ENCODE measurements at regions not wholly inside any gene's neighbourhood (a gene's known extent, or its start where the extent isn't known, plus 50 kb on each side); places are given as distances from the start of the nearest gene placed in this dataset.

DNA sequence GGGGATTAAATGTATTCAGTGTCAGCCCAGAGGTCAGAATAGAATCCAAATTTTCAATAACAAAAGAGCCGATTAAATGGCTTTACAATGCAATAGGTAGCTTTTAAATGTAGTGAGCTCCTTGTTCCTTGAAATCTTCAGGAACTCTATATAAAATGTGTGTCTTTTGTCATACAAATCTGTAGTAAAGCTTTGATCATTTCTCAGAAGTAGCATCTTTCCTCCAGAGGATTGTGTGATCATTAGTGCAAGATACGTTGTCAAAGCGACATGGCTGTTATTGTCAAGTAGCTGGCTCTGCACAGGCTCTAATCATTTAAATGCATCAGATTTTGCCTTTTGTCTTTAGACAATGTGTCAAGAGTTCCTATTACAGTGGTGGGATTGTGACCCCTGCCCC, 116.1 kb upstream of the NAMPT start:
- no peaks in the 10 kb centered on the region for H3K9me3 ChIP-seq
- TF ChIP-seq, protein P1, sequence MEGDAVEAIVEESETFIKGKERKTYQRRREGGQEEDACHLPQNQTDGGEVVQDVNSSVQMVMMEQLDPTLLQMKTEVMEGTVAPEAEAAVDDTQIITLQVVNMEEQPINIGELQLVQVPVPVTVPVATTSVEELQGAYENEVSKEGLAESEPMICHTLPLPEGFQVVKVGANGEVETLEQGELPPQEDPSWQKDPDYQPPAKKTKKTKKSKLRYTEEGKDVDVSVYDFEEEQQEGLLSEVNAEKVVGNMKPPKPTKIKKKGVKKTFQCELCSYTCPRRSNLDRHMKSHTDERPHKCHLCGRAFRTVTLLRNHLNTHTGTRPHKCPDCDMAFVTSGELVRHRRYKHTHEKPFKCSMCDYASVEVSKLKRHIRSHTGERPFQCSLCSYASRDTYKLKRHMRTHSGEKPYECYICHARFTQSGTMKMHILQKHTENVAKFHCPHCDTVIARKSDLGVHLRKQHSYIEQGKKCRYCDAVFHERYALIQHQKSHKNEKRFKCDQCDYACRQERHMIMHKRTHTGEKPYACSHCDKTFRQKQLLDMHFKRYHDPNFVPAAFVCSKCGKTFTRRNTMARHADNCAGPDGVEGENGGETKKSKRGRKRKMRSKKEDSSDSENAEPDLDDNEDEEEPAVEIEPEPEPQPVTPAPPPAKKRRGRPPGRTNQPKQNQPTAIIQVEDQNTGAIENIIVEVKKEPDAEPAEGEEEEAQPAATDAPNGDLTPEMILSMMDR (IDR thresholded peaks at IDR 0.05) = no peak

DNA sequence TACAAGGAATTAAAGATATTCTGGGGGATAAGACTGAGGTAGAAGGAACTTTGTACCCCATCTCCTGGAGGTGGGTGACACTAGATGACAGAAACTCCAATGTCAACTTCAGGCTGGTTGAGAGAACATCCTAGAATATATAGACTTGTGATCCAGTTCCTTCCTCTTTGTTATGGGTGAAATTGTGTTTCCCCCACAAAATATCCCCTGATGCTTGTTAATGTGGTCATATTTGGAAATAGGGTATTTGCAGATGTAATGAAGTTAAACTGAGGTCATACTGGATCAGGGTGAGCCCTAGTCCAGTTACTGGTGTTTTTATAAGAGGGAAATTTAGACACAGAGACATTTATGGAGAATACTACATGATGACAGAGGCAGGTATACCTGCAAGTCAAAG, 114.0 kb upstream of the NAMPT start:
- H3K4me1 ChIP-seq (ENCODE audit: control insufficient read depth in 1 of 2, low read depth in 2 of 2) = no peaks in the 10 kb centered on the region
- no peaks in the 10 kb centered on the region for H3K9me3 ChIP-seq
- no peak for DNase-seq (ENCODE audit: low spot score)
- ATAC-seq (ENCODE audit: insufficient number of reproducible peaks, low FRiP score, low read depth) = no peak
- H3K36me3 ChIP-seq = no peaks in the 10 kb centered on the region
- no peak overlapping the region for H3K27ac ChIP-seq
- TF ChIP-seq, protein P1 (IDR thresholded peaks at IDR 0.05) = no peak
- no peak overlapping the region for H3K4me3 ChIP-seq
- H3K27me3 ChIP-seq (replicated peaks; ENCODE audit: insufficient read depth) = no peaks in the 10 kb centered on the region

More for the DNA sequence above, 116.1 kb upstream of the NAMPT start:
- Histone ChIP-seq H3K4me1 (ENCODE audit: control insufficient read depth in 1 of 2, low read depth in 2 of 2) (no peaks in the 10 kb centered on the region), H3K4me3 (no peak overlapping the region), H3K27ac (no peak overlapping the region), H3K27me3 (replicated peaks; ENCODE audit: insufficient read depth) (no peaks in the 10 kb centered on the region), H3K36me3 (no peaks in the 10 kb centered on the region)
- no peak for ATAC-seq (ENCODE audit: insufficient number of reproducible peaks, low FRiP score, low read depth)
- DNase-seq (ENCODE audit: low spot score) = no peak

DNA sequence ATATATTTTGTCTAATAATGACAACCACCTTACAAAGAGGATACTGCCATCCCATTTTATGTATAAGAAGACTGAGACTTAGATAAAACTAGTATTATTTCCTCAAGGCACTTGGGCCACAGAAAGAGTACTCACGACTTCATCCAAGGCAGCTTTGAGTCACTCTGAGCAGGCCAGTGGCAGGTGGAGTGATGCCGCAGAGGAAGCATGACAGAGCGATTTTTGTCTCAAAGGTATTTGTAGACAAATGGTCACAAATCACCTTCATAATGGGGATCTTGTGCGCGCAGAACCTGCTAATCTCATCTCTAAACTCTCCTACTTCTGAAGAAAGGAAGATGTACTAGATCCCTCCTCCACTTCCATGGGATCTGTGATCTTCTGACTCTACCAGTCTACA, 113.2 kb upstream of the NAMPT start:
- no peak overlapping the region for H3K4me3 ChIP-seq
- H3K27ac ChIP-seq = no peak overlapping the region
- no peak for ATAC-seq (ENCODE audit: insufficient number of reproducible peaks, low FRiP score, low read depth)
- H3K4me1 ChIP-seq (ENCODE audit: control insufficient read depth in 1 of 2, low read depth in 2 of 2) = no peaks in the 10 kb centered on the region
- DNase-seq (ENCODE audit: low spot score) = no peak
- no peaks in the 10 kb centered on the region for H3K9me3 ChIP-seq
- H3K27me3 ChIP-seq (replicated peaks; ENCODE audit: insufficient read depth) = no peaks in the 10 kb centered on the region
- H3K36me3 ChIP-seq = no peaks in the 10 kb centered on the region
- TF ChIP-seq, protein P1 (IDR thresholded peaks at IDR 0.05) = no peak

DNA sequence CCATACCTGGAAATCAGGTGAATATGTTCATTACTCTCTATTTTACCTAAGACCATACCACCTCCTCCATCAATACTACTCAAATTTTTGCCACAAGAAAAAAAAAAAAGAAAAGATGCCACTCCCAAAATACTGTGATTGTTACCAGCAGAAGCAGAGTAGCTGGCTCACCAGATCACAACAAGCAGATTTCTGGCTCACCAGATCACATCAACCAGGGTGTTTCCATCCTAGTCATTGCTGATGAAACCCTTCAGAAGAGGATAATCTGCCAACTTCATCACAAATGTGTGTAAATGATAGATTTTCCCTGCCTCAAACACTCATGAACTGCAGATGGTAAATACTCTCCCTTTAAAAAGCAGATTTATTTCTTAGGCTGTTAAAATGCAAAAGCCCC, 109.7 kb upstream of the NAMPT start:
- Histone ChIP-seq H3K4me1 (ENCODE audit: control insufficient read depth in 1 of 2, low read depth in 2 of 2) (no peaks in the 10 kb centered on the region), H3K4me3 (no peak overlapping the region), H3K36me3 (no peaks in the 10 kb centered on the region), H3K27ac (no peak overlapping the region), H3K9me3 (no peaks in the 10 kb centered on the region), H3K27me3 (replicated peaks; ENCODE audit: insufficient read depth) (no peaks in the 10 kb centered on the region)
- TF ChIP-seq, protein P1 (IDR thresholded peaks at IDR 0.05) = no peak
- no peak for DNase-seq (ENCODE audit: low spot score)
- no peak for ATAC-seq (ENCODE audit: insufficient number of reproducible peaks, low FRiP score, low read depth)

DNA sequence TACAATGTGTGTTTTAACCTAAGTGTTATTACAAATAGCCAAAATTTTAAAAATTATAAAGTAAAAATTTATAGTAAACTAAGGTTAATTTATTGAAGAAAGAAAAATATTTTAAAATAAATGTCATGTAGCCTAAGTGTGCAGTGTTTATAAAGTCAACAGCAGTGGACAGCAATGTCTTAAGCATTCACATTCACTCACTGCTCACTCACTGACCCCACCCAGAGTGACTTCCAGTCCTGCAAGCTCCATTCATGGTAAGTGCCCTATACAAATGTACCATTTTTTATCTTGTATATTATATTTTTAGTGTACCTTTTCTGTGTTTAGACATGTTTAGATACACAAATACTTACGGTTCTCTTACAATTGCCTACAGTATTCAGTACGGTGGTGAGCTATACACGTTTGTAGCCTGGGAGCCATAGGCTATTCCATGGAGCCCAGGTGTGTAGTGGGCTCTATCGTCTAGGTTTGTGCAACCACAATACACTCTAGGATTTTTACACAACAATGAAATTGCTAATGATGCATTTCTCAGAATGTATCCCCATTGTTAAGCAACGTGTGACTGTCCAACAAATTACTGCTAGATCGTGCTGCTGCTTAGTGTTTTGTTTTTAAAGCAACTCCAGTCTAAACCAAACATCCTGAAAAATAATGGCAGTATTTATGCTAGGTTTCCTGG, 108.9 kb upstream of the NAMPT start:
- ATAC-seq (ENCODE audit: insufficient number of reproducible peaks, low FRiP score, low read depth) = no peak
- TF ChIP-seq, protein P1 (IDR thresholded peaks at IDR 0.05) = no peak

More for the DNA sequence above, 108.9 kb upstream of the NAMPT start:
- no peak for DNase-seq (ENCODE audit: low spot score)
- no peaks in the 10 kb centered on the region for H3K4me1 ChIP-seq (ENCODE audit: control insufficient read depth in 1 of 2, low read depth in 2 of 2)
- no peak overlapping the region for H3K27ac ChIP-seq
- no peak overlapping the region for H3K4me3 ChIP-seq
- H3K27me3 ChIP-seq (replicated peaks; ENCODE audit: insufficient read depth) = no peaks in the 10 kb centered on the region
- no peaks in the 10 kb centered on the region for H3K9me3 ChIP-seq
- no peaks in the 10 kb centered on the region for H3K36me3 ChIP-seq

Measured in thoracic aorta (tissue), 2 donors.